HL-60 (cell line): ENCODE measurements at regions not wholly inside any gene's neighbourhood (a gene's known extent, or its start where the extent isn't known, plus 50 kb on each side); places are given as distances from the start of the nearest gene placed in this dataset.

Experiments used
- DNase-seq, 2 experiments: peaks; one replicate each; pipeline ENCODE4 v3.0.0-alpha.2; 2010 to 2020; ENCODE audit warnings: low read depth in 1 of 2, low spot score in 1 of 2
- H3K27ac ChIP-seq: fragments of 250-450 bp; sonication (Bioruptor Pico); replicated peaks from 2 replicates; pipeline ENCODE4 v1.5.1; 2020; ENCODE audit warnings: mild to moderate bottlenecking, moderate library complexity
- H3K27me3 ChIP-seq: fragments of 250-450 bp; sonication (Bioruptor Pico); 2 replicates; pipeline ENCODE4 v1.5.1; 2021; ENCODE audit warnings: mild to moderate bottlenecking, moderate library complexity; ENCODE audit not compliant: insufficient read depth, poor library complexity, severe bottlenecking
- H3K4me3 ChIP-seq: replicated peaks from 2 replicates; pipeline ENCODE4 v1.5.1; 2011; ENCODE audit warnings: mild to moderate bottlenecking, control low read depth, low read length; ENCODE audit not compliant: insufficient read depth
- GABPA ChIP-seq: IDR thresholded peaks from 2 replicates; pipeline ENCODE4 v1.6.1; 2012; ENCODE audit warnings: low read depth
- POLR2AphosphoS5 ChIP-seq: IDR thresholded peaks from 2 replicates; pipeline ENCODE4 v1.6.1; 2012; ENCODE audit warnings: low read depth
- REST ChIP-seq: IDR thresholded peaks from 2 replicates; pipeline ENCODE4 v1.6.1; 2012; ENCODE audit warnings: low read depth; ENCODE audit not compliant: insufficient replicate concordance
- SPI1 ChIP-seq: IDR thresholded peaks from 2 replicates; pipeline ENCODE4 v1.6.1; 2012; ENCODE audit warnings: low read depth, mild to moderate bottlenecking, borderline replicate concordance
- TF ChIP-seq, protein P1 (sequence below): IDR thresholded peaks from one replicate; pipeline ENCODE4 v1.5.1; 2011; ENCODE audit warnings: low read length, control low read depth, inconsistent platforms; ENCODE audit not compliant: insufficient read depth

GRCh38 chr10:100620087-100620835 lies 84.5 kb downstream of the HIF1AN start:
- DNase-seq = no peak
- Histone ChIP-seq H3K27me3 (peaks cover 26% of the 10 kb centered on the region), H3K4me3 (no peak overlapping the region), H3K27ac (no peak overlapping the region)
- TF ChIP-seq POLR2AphosphoS5 = no peak
- TF ChIP-seq, protein P1, sequence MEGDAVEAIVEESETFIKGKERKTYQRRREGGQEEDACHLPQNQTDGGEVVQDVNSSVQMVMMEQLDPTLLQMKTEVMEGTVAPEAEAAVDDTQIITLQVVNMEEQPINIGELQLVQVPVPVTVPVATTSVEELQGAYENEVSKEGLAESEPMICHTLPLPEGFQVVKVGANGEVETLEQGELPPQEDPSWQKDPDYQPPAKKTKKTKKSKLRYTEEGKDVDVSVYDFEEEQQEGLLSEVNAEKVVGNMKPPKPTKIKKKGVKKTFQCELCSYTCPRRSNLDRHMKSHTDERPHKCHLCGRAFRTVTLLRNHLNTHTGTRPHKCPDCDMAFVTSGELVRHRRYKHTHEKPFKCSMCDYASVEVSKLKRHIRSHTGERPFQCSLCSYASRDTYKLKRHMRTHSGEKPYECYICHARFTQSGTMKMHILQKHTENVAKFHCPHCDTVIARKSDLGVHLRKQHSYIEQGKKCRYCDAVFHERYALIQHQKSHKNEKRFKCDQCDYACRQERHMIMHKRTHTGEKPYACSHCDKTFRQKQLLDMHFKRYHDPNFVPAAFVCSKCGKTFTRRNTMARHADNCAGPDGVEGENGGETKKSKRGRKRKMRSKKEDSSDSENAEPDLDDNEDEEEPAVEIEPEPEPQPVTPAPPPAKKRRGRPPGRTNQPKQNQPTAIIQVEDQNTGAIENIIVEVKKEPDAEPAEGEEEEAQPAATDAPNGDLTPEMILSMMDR = no peak
- no peak for TF ChIP-seq GABPA
- TF ChIP-seq SPI1 = no peak
- TF ChIP-seq REST = no peak

DNA sequence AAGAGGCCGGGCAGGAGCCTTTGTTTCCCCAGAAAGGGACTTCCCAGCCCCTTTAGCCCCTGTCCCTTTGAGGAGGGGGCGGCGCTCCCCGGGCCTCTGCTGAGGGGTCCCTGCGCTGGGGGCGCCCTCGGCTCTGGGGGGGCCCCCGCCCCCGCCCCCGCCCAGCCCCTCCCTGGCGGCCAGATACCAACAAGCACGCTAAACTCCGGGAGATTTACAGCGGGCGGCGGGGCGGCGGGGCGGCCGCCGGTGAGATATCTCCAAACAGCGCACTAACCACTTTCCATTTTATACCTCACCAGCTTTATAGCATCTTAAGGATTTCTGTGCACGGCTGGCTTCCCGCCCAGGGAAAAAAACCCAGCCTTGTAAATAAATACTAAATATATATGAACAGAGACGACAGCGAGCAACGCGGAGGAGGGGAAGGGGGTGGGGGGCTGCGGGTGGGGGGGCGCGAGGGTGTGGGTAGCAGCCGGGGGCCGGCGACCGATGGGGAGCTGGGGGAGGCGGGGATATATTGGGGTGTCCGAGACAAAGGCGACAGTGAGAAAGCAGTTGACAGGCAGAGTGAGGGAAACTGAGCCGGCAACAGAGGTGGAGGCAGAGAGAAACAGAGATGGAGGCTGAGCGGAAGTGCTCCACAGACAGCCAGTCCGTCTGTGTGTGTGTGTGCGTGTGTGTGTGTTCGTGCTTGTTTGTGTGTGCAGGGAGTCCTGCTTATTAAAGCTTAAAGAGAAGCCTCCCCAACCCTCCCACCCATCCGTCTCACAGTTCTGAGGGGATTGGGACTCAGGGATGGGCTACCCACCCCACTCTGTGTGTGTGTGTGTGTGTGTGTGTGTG lies 85.8 kb downstream of the HIF1AN start:
- Histone ChIP-seq H3K27ac (no peak overlapping the region), H3K4me3 (no peak overlapping the region), H3K27me3 (peaks cover 31% of the 10 kb centered on the region)
- no peak for TF ChIP-seq POLR2AphosphoS5
- no peak for TF ChIP-seq GABPA
- TF ChIP-seq SPI1 = no peak
- TF ChIP-seq, protein P1 = no peak
- TF ChIP-seq REST = no peak
- peak in 1 of 2 experiments; percentile 36 for DNase-seq

GRCh38 chr10:100622946-100623345 lies 87.2 kb downstream of the HIF1AN start:
- no peak overlapping the region for H3K27ac ChIP-seq
- DNase-seq = no peak
- H3K4me3 ChIP-seq = no peak overlapping the region
- TF ChIP-seq, protein P1 = no peak
- TF ChIP-seq REST (no peak), POLR2AphosphoS5 (no peak), SPI1 (no peak), GABPA (no peak)
- peaks cover 28% of the 10 kb centered on the region for H3K27me3 ChIP-seq
